ENCODE measurements at regions not wholly inside any gene's neighbourhood (a gene's known extent, or its start where the extent isn't known, plus 50 kb on each side); places are given as distances from the start of the nearest gene placed in this dataset.

DNA sequence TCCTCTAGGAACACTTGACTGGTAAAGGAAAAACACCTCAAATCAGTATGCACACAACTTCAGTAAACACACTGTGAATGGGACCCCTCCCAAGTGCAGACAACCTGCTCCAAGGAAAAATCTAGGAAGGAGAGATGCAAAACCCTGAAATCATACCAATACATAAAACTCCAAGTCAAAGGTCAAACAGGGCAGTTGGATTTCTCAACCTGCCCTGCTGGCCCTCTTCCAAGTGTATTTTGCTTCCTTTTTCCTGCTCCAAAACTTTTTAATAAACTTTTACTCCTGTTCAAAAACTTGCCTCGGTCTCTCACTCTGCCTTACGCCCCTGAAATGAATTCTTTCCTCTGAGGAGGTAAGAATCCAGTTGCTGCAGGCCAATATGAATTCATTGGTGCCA is 665.1 kb downstream of the SORCS1 start:
- TF ChIP-seq SIN3A (conservative IDR thresholded peaks at IDR 0.05 in 1 of 2, IDR thresholded peaks at IDR 0.05 in 1 of 2; ENCODE audit: low read depth in 1 of 2, low read length in 2 of 2) (no peak), POLR2AphosphoS5 (IDR thresholded peaks at IDR 0.05; ENCODE audit: low read depth, low read length) (no peak), JUND (IDR thresholded peaks at IDR 0.05; ENCODE audit: low read length) (no peak), EP300 (IDR thresholded peaks at IDR 0.05; ENCODE audit: borderline replicate concordance in 1 of 2, low read depth in 2 of 2, low read length in 2 of 2) (no peak), NRF1 (IDR thresholded peaks at IDR 0.05; ENCODE audit: low read depth, low read length) (no peak)
- TF ChIP-seq, protein P1, sequence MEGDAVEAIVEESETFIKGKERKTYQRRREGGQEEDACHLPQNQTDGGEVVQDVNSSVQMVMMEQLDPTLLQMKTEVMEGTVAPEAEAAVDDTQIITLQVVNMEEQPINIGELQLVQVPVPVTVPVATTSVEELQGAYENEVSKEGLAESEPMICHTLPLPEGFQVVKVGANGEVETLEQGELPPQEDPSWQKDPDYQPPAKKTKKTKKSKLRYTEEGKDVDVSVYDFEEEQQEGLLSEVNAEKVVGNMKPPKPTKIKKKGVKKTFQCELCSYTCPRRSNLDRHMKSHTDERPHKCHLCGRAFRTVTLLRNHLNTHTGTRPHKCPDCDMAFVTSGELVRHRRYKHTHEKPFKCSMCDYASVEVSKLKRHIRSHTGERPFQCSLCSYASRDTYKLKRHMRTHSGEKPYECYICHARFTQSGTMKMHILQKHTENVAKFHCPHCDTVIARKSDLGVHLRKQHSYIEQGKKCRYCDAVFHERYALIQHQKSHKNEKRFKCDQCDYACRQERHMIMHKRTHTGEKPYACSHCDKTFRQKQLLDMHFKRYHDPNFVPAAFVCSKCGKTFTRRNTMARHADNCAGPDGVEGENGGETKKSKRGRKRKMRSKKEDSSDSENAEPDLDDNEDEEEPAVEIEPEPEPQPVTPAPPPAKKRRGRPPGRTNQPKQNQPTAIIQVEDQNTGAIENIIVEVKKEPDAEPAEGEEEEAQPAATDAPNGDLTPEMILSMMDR (IDR thresholded peaks at IDR 0.05; ENCODE audit: control extremely low read depth in 1 of 3, insufficient read depth in 1 of 3, low read depth in 1 of 3, low read length in 3 of 3) = no peak
- TF ChIP-seq, protein P2, sequence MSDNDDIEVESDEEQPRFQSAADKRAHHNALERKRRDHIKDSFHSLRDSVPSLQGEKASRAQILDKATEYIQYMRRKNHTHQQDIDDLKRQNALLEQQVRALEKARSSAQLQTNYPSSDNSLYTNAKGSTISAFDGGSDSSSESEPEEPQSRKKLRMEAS (IDR thresholded peaks at IDR 0.05) = no peak
- TF ChIP-seq, protein P3, sequence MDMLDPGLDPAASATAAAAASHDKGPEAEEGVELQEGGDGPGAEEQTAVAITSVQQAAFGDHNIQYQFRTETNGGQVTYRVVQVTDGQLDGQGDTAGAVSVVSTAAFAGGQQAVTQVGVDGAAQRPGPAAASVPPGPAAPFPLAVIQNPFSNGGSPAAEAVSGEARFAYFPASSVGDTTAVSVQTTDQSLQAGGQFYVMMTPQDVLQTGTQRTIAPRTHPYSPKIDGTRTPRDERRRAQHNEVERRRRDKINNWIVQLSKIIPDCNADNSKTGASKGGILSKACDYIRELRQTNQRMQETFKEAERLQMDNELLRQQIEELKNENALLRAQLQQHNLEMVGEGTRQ (IDR thresholded peaks at IDR 0.05; ENCODE audit: low read length) = no peak
